ENCODE measurements at regions not wholly inside any gene's neighbourhood (a gene's known extent, or its start where the extent isn't known, plus 50 kb on each side); places are given as distances from the start of the nearest gene placed in this dataset.

DNA sequence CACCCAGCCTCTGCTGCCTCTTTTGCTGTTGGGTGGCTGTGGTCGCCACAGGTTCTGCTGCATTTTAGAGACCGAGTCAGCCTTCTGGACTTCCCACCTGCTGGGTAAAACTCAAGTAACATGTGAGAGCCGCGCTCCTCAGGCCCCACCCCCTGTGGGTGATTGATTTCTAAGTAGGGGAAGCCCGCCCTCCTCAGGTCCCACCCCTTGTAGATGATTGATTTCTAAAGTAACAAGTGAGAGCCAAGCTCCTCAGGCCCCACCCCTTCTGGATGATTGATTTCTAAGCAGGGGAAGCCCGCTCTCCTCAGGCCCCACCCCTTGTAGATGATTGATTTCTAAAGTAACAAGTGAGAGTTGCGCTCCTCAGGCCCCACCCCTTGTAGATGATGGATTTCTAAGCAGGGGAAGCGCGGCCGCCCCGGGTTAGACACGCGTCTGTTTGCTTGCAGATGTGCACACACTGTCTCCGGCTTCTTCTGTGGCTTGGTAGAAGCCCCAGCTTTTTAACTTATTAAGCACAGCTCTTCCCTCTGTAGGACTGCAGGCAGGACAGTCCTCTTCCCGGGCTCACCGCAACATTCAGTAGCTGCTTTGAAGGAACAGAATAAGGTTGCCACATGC is 83.4 kb downstream of the FAM43A start:
- TF ChIP-seq POLR2AphosphoS5 (IDR thresholded peaks at IDR 0.05; ENCODE audit: low read depth, low read length) = peak; percentile 77; the same call in 1 of the 2 replicates
- no peak for TF ChIP-seq FOXP2 (optimal IDR thresholded peaks at IDR 0.05; ENCODE audit: borderline replicate concordance, extremely low read depth, extremely low read length, insufficient read depth)
- TF ChIP-seq REST (IDR thresholded peaks at IDR 0.05; ENCODE audit: insufficient read depth in 1 of 2, low read depth in 2 of 2, low read length in 2 of 2) = 0 out of 4 replicates have a peak, but pooled peaks of 1 of the 2 experiments have one; percentile 30

Measured in PFSK-1 (cell line).